GM18858 (cell line): ENCODE measurements at regions not wholly inside any gene's neighbourhood (a gene's known extent, or its start where the extent isn't known, plus 50 kb on each side); places are given as distances from the start of the nearest gene placed in this dataset.
"Not testable (repeated sequence)": the region's sequence is repeated elsewhere in the genome, so short reads cannot be mapped to it uniquely, and the experiment has no call there.

Experiments
- ATAC-seq: cut with Tn5 transposase; IDR thresholded peaks from one replicate; pipeline ENCODE4 v1.9.1; 2021; ENCODE audit not compliant: unreplicated experiment

- ATAC-seq = no peak
Measured at GRCh38 chr21:18705971-18706370, 302.4 kb upstream of the TMPRSS15 start.

- no peak for ATAC-seq
Measured at GRCh38 chr21:18711662-18712061, 308.1 kb upstream of the TMPRSS15 start.

- ATAC-seq = no peak
Measured at GRCh38 chr21:18715606-18716005, 312.0 kb upstream of the TMPRSS15 start.

GRCh38 chr21:18716578-18717138 is 313.1 kb upstream of the TMPRSS15 start:
- no peak for ATAC-seq

- ATAC-seq = no peak
Measured at GRCh38 chr21:18722193-18722592, 318.6 kb upstream of the TMPRSS15 start.

- ATAC-seq = no peak
Measured at GRCh38 chr21:18723171-18723570, 319.6 kb upstream of the TMPRSS15 start.

- no peak for ATAC-seq
Measured at GRCh38 chr21:18725653-18726052, 322.1 kb upstream of the TMPRSS15 start.

- no peak for ATAC-seq
Measured at GRCh38 chr21:18741954-18742353, 338.4 kb upstream of the TMPRSS15 start.

- no peak for ATAC-seq
Measured at GRCh38 chr21:18743531-18743930, 339.9 kb upstream of the TMPRSS15 start.

- ATAC-seq = no peak
Measured at GRCh38 chr21:18744840-18745239, 341.3 kb upstream of the TMPRSS15 start.

GRCh38 chr21:18752894-18753293 is 349.3 kb upstream of the TMPRSS15 start:
- not testable (repeated sequence) for ATAC-seq

- not testable (repeated sequence) for ATAC-seq
Measured at GRCh38 chr21:18756272-18756671, 352.7 kb upstream of the TMPRSS15 start.

- ATAC-seq = no peak
Measured at GRCh38 chr21:18759267-18759666, 355.7 kb upstream of the TMPRSS15 start.

GRCh38 chr21:18759751-18760161 is 356.2 kb upstream of the TMPRSS15 start:
- ATAC-seq = no peak

GRCh38 chr21:18760247-18760646 is 356.7 kb upstream of the TMPRSS15 start:
- no peak for ATAC-seq

- no peak for ATAC-seq
Measured at GRCh38 chr21:18764720-18765119, 361.1 kb upstream of the TMPRSS15 start.

- no peak for ATAC-seq
Measured at GRCh38 chr21:18769599-18769998, 366.0 kb upstream of the TMPRSS15 start.

- no peak for ATAC-seq
Measured at GRCh38 chr21:18771845-18772380, 368.3 kb upstream of the TMPRSS15 start.

GRCh38 chr21:18772404-18772803 is 368.8 kb upstream of the TMPRSS15 start:
- ATAC-seq = no peak

GRCh38 chr21:18772897-18773296 is 369.3 kb upstream of the TMPRSS15 start:
- no peak for ATAC-seq

- ATAC-seq = no peak
Measured at GRCh38 chr21:18776936-18777335, 373.4 kb upstream of the TMPRSS15 start.

- no peak for ATAC-seq
Measured at GRCh38 chr21:18782721-18783120, 379.1 kb upstream of the TMPRSS15 start.

- ATAC-seq = no peak
Measured at GRCh38 chr21:18801468-18801867, 397.9 kb upstream of the TMPRSS15 start.
